Choroid plexus epithelial cell (primary cell): ENCODE measurements at regions not wholly inside any gene's neighbourhood (a gene's known extent, or its start where the extent isn't known, plus 50 kb on each side); places are given as distances from the start of the nearest gene placed in this dataset.

ENCODE experiments used
- DNase-seq: peaks from one replicate; pipeline ENCODE4 v3.0.0-alpha.2; 2010; ENCODE audit warnings: low read depth
- H3K4me3 ChIP-seq: 2 replicates; pipeline ENCODE4 v1.5.1; 2011; ENCODE audit warnings: low read depth, mild to moderate bottlenecking, control low read depth, low read length, moderate library complexity
- CTCF ChIP-seq: conservative IDR thresholded peaks from 2 replicates; pipeline ENCODE4 v1.5.1; 2011; ENCODE audit warnings: low read depth, mild to moderate bottlenecking, control low read depth, inconsistent platforms, low read length, moderate library complexity

GRCh38 chr9:88926781-88927505, 64.3 kb upstream of the S1PR3 start:
- H3K4me3 ChIP-seq: no peak overlapping the region
- no peak for TF ChIP-seq CTCF
- DNase-seq: no peak

GRCh38 chr9:88927510-88927909, 63.8 kb upstream of the S1PR3 start:
- no peak overlapping the region for H3K4me3 ChIP-seq
- no peak for DNase-seq
- TF ChIP-seq CTCF: no peak

GRCh38 chr9:88930716-88931115, 60.6 kb upstream of the S1PR3 start:
- H3K4me3 ChIP-seq: no peak overlapping the region
- no peak for DNase-seq
- TF ChIP-seq CTCF: no peak

- no peak overlapping the region for H3K4me3 ChIP-seq
- no peak for TF ChIP-seq CTCF
- DNase-seq: no peak
Measured at GRCh38 chr9:88932766-88933165, 58.5 kb upstream of the S1PR3 start.

GRCh38 chr9:88933607-88934379, 57.5 kb upstream of the S1PR3 start:
- no peak for TF ChIP-seq CTCF
- H3K4me3 ChIP-seq: no peak overlapping the region
- no peak for DNase-seq

GRCh38 chr9:88934876-88935535, 56.3 kb upstream of the S1PR3 start:
- TF ChIP-seq CTCF: no peak
- DNase-seq: no peak

More at GRCh38 chr9:88934876-88935535, 56.3 kb upstream of the S1PR3 start:
- no peak overlapping the region for H3K4me3 ChIP-seq
